ENCODE measurements at regions not wholly inside any gene's neighbourhood (a gene's known extent, or its start where the extent isn't known, plus 50 kb on each side); places are given as distances from the start of the nearest gene placed in this dataset.

DNA sequence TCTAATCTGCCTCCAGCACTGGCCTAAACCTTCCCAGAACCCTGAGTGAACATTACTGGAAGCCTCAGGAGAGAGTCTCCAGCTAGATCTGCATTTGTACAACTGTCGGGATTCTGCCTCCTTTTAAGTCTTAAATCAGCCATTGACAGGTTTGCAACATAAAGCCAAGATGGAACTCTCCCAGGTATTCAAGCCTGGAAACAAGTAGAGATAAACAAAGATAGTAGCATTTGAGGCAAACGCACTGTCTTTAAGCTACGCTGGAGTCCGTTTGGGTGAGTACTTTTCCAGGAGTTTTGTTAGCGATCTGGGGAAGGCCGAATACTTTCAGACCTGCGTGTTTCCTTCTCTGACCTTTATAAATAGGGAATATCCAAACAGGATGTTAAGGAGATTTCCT is 317.2 kb upstream of the FZD8 start:
- TF ChIP-seq, protein P1, sequence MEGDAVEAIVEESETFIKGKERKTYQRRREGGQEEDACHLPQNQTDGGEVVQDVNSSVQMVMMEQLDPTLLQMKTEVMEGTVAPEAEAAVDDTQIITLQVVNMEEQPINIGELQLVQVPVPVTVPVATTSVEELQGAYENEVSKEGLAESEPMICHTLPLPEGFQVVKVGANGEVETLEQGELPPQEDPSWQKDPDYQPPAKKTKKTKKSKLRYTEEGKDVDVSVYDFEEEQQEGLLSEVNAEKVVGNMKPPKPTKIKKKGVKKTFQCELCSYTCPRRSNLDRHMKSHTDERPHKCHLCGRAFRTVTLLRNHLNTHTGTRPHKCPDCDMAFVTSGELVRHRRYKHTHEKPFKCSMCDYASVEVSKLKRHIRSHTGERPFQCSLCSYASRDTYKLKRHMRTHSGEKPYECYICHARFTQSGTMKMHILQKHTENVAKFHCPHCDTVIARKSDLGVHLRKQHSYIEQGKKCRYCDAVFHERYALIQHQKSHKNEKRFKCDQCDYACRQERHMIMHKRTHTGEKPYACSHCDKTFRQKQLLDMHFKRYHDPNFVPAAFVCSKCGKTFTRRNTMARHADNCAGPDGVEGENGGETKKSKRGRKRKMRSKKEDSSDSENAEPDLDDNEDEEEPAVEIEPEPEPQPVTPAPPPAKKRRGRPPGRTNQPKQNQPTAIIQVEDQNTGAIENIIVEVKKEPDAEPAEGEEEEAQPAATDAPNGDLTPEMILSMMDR (IDR thresholded peaks at IDR 0.05) = no peak
- TF ChIP-seq POLR2A (IDR thresholded peaks at IDR 0.05) = no peak

Measured in Peyer's patch (tissue), 4 donors.